ENCODE measurements at regions not wholly inside any gene's neighbourhood (a gene's known extent, or its start where the extent isn't known, plus 50 kb on each side); places are given as distances from the start of the nearest gene placed in this dataset.
"Not testable (repeated sequence)": the region's sequence is repeated elsewhere in the genome, so short reads cannot be mapped to it uniquely, and the experiment has no call there.

DNA sequence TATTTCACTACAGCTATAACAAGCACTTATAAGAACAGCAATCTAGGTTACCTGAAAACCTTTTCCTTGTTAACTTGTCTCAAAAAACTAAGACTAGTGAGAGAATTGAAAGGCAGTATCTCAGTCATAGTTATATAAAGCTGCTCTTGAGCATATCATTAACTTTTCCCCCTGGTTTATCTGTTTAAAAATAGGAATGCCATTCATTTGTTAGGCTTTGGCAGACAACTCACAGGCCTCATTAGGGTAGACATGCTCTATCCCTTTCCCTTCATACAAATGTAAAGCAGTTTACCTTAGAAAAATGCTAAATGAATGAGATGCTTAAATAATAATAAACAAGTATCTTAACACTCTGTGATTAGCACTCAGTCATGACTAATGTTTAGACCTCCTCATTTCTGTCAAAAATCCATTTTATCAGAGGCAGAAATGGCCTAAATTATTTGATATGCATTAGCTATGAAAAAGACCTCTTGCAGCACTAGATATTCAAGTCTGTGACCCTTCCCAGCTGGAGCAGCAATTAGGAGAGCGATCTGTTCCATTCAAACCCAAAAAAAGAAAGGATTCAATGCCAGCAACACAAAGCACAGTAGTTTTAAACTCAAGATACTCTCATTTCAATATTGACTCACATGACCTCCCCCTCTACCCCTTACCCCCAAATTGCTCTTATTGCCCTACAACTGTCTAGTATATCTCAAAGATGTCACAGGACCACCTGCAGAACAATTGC, 1578.8 kb upstream of the WWC1 start:
- DNase-seq (ENCODE audit: low read depth in 4 of 4, low spot score in 1 of 4), result no peak

DNA sequence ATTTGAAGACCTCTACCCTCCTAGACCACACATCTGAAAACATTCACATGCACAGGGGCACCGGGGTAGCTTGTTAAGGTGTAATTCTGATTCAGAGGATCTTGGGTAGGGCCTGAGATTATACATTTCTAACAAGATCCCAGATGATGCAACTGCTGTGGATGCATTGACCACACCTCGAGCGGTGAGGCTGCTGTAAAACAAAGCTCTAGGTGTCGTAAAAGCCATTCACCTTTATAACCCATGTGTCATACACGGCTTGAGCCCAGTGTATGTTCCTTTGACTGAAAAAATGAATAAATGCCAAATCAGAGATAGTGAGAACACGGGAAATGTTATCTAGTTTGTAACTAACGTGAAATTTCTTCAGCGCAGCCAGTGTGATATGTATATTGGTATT, 1578.2 kb upstream of the WWC1 start:
- no peak for DNase-seq (ENCODE audit: low read depth in 4 of 4, low spot score in 1 of 4)

DNA sequence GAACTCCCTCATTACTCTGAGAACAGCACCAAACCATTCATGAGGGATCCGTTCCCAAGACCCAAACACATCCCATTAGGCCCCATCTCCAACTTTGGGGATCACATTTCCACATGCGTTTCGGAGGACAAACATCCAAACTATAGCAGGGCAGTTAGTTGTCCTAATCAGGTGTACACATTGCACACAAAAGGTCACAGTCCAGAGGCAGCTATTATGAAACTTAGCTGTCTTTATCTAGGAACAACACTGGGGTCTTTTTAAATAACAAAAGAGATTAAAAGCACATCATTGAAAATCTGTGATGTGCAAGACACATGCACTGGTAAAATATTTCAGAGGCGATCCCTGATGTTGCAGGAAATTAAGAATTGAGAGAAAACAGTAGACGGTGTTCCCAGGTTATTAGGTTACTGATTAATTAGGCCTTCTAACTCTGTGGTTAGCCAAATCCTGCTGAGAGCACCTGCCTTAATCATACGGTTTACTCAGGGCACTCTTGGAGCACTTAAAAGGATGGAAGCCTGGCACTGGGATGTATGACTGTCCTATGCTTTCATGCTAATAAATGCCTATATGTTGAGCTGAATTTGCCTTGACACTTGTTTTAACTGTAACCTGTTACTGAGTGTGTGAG, 1574.5 kb upstream of the WWC1 start:
- no peak for DNase-seq (ENCODE audit: low read depth in 4 of 4, low spot score in 1 of 4)

DNA sequence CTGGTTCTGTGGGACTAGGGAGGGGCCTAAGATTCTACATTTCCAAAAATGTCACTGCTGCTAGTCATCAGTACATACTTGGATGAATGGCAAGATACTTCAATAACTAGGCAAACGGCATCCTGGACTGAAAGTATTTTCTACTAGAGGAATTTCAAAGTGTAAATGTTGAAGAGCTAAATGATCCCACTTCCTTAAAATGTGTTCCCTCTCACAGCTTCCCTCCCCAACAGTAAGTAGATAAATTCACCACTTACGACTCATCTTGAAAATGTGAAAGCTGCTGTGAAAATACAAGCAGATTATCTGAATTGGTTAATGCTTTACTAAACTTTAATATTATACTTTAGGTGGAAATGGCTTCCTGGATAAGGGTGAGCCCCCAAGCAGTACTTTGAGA, 1571.5 kb upstream of the WWC1 start:
- no peak for DNase-seq (ENCODE audit: low read depth in 4 of 4, low spot score in 1 of 4)

DNA sequence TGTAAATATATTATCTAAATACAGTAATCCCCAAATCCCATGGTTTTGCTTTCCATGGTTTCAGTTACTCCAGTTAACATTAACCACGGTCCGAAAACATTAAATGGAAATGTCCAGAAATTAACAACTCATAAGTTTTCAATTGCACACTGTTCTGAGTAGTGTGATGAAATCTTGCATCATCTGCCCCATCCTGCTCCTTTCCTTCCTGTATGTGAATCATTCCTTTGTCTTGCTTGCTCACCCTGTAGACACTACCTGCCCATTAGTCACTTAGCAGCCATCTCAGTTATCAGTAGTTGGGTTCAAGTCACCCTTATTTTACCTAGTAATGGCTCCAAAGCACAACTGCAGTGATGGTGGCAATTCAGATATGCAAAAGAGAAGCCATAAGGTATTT, 1568.5 kb upstream of the WWC1 start:
- DNase-seq (ENCODE audit: low read depth in 4 of 4, low spot score in 1 of 4), result no peak

DNA sequence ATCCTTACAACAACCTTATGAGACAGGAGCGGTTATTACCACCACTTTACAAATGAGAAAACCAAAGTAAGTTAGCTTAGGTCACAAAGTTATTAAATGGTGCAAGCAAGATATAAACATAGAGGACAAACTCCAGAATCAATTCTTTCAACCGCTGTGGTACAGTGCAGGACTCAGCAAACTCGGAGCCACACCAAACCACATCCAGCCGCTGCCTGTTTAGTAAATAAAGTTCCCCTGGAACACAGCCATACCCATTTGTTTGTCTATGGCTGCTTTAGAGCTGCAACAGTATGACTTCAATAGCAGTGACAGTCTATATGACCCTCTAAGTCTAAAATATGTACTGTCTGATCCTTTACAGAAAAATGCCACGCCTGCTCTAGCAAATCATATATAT, 1567.2 kb upstream of the WWC1 start:
- no peak for DNase-seq (ENCODE audit: low read depth in 4 of 4, low spot score in 1 of 4)

DNA sequence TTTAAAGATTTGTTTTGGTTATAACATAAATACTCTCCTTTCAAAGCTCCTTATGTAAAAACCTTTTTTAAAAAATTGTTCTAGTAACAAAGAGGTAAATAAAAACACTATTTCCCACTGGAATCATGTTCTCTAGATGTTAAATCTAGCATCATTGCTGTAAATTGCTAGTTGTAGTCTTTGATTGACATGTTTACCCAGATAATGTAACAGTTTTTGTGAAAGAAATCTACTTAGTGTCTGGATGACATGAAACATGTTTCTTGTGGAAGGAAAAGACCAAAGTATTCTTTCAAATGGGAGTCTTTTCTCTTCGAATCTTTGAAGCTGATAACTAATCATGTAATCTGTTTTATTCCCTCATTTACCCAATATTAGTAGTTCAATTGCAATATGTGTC, 1565.9 kb upstream of the WWC1 start:
- no peak for DNase-seq (ENCODE audit: low read depth in 4 of 4, low spot score in 1 of 4)

DNA sequence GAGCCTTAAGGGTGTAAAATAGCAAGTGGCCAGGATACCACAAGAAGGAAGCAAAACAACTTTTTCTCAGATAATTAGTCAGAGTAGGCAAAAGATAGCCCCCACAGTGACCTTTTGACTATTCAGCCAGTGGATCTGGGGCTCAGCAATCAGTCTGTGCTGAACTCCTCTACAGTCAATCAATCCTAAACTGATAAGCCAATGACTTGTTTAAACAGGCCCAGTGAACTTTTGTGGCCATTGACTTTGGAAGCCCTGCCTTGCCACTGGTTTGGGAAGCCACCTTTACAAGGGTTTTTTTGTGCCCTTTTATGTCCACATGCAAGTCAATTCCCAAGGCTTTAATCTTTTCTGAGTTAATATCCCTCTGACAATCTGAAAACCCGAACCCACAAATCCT, 1565.0 kb upstream of the WWC1 start:
- no peak for DNase-seq (ENCODE audit: low read depth in 4 of 4, low spot score in 1 of 4)

DNA sequence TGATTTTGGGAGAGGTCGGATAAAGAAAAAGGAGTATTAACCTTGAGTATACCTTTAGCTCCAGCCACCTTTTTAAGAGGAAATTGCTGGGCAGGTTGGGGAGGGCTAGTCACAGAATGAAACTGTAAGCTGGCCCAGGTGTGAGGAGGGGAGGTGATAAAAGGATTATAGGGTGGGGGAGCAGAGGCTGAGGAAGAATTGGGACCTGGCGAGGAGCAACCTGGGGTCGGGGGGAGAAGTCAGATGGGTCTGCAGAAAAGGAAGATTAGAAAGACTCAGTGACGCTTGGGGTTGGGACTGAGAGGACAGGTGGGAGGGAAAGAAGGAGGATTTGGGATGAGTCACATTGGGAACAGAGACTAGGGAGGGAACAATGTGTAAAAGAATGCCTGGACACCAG, 1548.5 kb upstream of the WWC1 start:
- DNase-seq (ENCODE audit: low read depth in 4 of 4, low spot score in 1 of 4), result not testable (repeated sequence)

DNA sequence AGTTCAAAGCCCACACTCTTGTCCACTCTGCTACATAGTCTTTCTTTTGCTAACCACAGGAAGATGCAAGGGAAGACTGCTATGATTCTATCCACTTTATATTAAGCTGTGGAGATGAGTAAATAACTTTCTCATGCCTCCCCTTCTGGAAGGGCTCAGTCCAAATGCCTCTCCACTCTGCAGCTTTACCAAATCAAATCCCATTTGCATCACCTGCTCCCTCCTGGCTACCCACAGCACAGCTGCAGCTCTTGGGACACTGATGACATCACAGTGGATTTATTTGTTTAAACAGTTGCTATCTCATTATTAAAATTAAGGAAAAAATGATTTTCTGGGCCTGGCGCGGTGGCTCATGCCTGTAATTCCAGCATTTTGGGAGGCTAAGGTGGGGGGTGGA, 1544.9 kb upstream of the WWC1 start:
- no peak for DNase-seq (ENCODE audit: low read depth in 4 of 4, low spot score in 1 of 4)

DNA sequence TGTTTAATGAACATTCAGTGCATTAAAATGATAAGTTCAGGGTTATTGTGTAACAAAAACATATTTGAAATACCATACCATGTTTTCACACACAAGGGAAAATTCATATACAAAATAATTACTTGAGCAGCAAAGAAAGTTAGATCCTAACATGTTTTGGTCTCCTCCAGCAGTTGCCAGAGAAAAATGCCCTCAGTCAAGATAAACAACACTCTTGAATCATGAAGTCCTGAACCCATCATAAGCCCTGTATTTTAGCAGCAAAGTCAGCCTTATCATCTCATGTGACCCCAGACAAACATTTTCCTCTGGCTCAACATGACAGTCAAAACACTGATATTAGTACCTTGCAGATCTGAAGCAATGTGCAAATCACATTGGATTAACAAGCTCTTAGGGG, 1541.1 kb upstream of the WWC1 start:
- DNase-seq (ENCODE audit: low read depth in 4 of 4, low spot score in 1 of 4), result no peak

DNA sequence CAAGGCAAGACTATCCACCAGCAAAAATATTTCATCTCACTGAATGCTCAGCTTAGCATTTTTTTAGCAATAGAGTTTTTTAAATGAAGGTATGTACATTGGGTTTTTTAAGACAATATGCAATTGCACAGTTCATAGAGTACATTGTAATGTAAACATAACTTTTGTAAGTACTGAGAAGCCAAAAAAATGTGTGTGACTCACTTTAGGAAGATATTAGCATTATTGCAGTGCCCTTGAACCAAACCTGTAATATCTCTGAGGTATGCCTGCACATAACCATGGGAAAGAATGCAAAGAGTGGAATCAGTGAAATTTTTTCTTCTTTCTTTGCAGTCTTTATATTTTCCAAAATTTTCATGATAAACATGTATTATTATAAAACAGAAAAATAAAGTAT, 1533.3 kb upstream of the WWC1 start:
- no peak for DNase-seq (ENCODE audit: low read depth in 4 of 4, low spot score in 1 of 4)

DNA sequence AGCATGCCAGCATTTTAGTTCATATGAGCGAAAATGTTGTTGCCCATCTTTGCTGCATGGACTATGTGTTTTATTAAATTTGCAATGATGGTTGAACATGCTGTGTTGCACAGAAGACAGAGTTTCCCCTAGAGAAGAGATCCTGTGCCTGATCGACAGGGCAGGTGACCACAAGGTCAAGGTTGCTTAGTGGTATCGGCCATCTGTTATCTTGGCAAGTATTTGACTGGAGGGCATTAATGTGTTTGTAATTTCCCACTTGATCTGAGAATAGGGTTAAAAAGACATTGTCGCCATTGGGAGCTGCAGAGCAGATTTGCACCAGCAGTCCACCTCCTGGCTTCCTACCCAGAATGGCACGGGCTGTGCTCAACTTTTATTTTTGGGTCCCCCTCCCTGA, 1523.6 kb upstream of the WWC1 start:
- DNase-seq (ENCODE audit: low read depth in 4 of 4, low spot score in 1 of 4), result no peak

DNA sequence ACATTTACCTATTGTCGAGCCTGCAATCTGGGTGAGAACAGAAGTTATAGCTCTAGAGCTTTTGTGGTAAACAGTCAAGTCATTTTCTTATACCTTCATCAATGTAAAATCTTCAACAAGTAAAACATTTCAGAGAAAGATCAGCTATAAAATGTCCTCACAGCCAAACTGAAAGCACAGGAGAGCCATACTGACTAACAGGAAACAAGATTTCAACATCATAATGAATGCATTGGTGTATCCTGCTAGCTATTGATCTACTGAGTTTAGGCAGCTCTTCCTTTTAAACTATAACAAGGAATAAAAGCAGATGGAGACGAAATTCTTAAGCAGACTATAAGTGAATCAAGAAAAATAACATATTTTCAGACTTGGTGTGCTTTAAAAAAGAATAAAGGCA, 1522.9 kb upstream of the WWC1 start:
- DNase-seq (ENCODE audit: low read depth in 4 of 4, low spot score in 1 of 4), result no peak

DNA sequence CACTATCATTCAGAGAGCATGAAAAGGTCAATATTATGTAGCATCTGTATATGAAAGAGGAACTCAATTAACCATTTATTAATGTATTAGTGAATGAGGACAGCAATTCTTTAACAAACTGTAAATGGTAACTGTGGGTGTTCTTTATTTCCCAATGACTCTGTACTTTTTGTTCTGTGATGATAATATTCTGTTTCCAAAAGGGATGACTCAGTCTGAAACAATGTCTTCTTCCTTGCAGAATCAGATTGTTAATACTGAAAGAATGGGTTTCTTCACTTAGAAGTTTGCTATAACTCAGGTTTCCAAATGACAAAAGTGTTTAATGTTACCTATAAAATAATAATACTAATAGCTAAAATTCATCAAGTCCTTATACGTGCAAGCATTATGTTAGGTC, 1518.7 kb upstream of the WWC1 start:
- no peak for DNase-seq (ENCODE audit: low read depth in 4 of 4, low spot score in 1 of 4)

DNA sequence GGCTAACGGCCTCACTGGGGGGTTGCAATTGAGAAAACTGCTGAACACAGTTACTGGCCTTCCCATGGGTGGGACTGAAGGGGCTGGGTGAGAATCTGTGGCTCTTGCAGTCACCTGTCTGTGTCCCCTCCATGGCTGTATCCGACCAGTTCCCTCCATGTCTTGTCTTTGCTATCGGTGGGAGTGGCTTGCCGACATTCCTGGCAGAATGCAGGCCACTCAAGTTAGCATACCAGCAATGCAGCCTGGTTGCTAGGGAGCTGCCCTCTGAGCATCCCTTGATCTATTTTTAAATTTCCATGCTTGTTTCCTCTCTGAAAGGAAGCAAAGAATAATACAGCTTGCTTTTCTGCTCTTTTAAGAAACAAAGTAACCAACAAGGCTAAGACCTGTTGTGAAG, 1509.7 kb upstream of the WWC1 start:
- no peak for DNase-seq (ENCODE audit: low read depth in 4 of 4, low spot score in 1 of 4)

DNA sequence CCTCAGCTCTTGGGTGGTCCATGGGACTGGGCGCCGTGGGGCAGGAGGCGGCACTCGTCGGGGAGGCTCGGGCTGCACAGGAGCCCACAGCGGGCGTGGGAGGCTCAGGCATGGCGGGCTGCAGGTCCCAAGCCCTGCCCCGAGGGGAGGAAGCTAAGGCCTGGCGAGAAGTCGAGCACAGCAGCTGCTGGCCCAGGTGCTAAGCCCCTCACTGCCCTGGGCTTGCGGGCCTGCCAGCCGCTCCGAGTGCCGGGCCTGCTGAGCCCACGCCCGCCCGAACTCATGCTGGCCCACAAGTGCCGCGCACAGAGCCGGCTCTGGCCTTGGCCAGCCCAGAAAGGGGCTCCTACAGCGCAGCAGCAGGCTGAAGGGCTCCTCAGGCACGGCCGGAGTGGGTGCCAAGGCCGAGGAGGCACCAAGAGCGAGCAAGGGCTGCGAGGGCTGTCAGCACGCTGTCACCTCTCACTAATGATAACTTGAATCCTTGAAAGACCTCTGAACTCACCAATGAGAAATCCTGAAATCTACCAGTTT, 1506.8 kb upstream of the WWC1 start:
- DNase-seq (ENCODE audit: low read depth in 4 of 4, low spot score in 1 of 4), result no peak

DNA sequence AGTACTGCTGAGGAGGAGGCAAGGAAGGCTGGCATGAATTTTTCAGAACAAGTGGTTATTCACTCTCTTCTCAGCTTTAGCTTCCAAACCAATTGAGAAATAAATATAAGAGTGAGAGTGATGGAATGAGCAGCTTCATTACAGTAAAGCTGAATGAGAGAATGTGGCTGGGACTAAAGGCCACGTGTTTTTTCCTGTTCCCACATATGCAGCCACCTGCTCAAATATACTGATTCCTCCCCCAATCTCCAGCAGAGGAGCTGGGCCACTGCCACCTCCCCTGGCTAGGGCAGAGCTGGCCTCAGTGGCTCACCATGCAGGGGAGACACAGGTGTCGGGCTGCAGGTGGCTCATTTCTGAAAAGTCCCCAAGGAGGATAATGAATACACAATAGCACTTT, 1505.3 kb upstream of the WWC1 start:
- no peak for DNase-seq (ENCODE audit: low read depth in 4 of 4, low spot score in 1 of 4)

DNA sequence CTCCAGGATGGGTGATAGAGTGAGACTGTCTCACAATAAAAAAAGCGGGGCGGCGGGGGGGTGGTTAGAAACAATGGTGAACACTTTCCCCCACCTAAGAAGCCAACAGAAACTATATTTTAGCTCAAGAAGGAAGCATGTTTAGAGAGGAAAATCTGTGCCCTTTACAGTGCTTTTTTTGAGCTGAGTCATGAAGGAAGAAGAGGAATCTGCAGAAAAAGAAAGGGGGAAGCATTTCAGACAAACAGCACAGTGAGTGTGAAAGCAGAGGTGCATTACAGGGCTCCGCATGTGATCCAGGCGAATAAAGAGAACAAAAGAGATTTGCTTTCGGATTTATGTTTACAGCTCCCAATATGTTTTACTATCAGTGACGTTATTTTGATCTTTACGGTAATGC, 1504.6 kb upstream of the WWC1 start:
- no peak for DNase-seq (ENCODE audit: low read depth in 4 of 4, low spot score in 1 of 4)

DNA sequence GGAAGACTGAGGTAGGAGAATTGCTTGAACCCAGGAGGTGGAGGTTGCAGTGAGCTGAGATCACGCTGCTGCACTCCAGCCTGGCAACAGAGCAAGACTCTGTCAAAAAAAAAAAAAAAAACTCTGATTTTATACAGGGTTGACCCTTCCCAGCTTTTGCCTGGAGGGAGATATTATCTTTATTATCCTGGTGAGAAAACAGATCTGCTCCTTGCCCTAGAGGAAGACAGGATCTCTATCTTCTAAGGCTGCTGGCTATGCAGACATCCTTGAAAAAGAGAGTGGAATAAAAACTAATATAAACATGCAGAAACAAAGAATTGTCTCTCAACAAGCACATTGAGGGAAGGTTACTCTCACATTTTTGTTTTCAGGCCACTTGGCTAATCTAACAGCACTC, 1503.4 kb upstream of the WWC1 start:
- no peak for DNase-seq (ENCODE audit: low read depth in 4 of 4, low spot score in 1 of 4)

DNA sequence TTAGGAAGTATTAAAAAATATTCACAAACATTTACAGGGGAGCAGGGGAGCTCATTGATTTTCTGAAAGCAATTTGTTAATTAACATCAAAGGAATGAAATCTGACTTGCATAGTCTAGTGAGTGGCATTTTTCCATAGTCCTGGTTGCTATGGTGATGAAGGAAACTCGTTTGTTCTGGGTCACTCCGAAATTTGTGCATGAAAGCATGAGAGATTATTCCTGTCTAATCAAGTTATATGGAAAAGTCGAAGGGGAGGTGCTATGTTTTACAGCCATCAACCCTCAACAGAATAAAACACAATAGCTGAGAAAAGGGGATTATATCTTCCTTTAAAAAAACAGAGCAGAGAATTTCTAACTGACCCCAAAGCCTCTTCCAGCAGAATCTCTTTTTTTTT, 1495.7 kb upstream of the WWC1 start:
- DNase-seq (ENCODE audit: low read depth in 4 of 4, low spot score in 1 of 4), result no peak

DNA sequence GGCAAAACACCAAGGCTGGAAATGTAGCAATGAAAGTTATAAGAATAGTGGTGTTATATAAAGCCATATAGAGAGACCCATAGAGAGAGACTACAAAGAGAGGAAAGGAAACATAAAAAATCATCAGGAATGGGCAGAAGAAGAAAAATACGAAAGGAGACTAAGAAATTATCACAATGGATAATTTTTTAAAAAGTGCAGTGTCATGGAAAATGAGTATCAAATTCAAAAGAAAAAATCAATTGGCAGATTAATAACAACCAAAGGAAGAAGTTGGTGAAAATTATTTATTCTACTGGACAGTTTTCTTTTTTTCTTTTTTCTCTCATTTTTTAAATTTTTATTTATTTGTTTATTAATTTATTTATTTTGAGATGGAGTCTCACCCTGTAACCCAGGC, 1488.4 kb upstream of the WWC1 start:
- no peak for DNase-seq (ENCODE audit: low read depth in 4 of 4, low spot score in 1 of 4)

DNA sequence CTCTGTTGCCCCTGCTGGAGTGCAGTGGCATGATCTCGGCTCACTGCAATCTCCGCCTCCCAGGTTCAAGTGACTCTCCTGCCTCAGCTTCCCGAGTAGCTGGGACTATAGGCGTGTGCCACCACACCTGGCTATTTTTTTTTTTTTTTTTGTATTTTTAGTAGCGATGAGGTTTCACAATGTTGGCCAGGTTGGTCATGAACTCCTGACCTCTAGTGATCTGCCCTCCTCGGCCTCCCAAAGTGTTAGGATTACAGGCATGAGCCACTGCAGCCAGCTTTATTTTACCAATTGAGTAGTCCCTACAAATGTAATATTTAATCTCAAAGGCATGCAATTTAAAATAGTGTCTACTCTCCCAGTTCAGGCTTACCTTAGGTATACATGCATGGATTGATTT, 1487.2 kb upstream of the WWC1 start:
- not testable (repeated sequence) for DNase-seq (ENCODE audit: low read depth in 4 of 4, low spot score in 1 of 4)
